H9 (cell line): ENCODE measurements at regions not wholly inside any gene's neighbourhood (a gene's known extent, or its start where the extent isn't known, plus 50 kb on each side); places are given as distances from the start of the nearest gene placed in this dataset.

Source experiments
- DNase-seq: peaks from one replicate; pipeline ENCODE4 v3.0.0-alpha.2; 2017
- H2AFZ ChIP-seq: one replicate; pipeline ENCODE4 v1.6.1; 2013; ENCODE audit warnings: mild to moderate bottlenecking, low read length, control low read depth, moderate library complexity
- H2AK5ac ChIP-seq: 2 replicates; pipeline ENCODE4 v1.6.1; 2013; ENCODE audit warnings: low read length, control low read depth, mixed read lengths; ENCODE audit not compliant: insufficient read length
- H2BK120ac ChIP-seq: one replicate; pipeline ENCODE4 v1.6.1; 2013; ENCODE audit warnings: low read depth, mild to moderate bottlenecking, low read length, control low read depth, inconsistent platforms; ENCODE audit not compliant: poor library complexity, severe bottlenecking
- H2BK12ac ChIP-seq: 2 replicates; pipeline ENCODE4 v1.6.1; 2013; ENCODE audit warnings: low read length, control low read depth, mixed read lengths, low read depth; ENCODE audit not compliant: insufficient read length
- H2BK15ac ChIP-seq: 2 replicates; pipeline ENCODE4 v1.6.1; 2013; ENCODE audit warnings: low read depth, low read length, control low read depth
- H2BK20ac ChIP-seq: one replicate; pipeline ENCODE4 v1.6.1; 2013; ENCODE audit warnings: low read depth, mild to moderate bottlenecking, low read length, control low read depth, inconsistent platforms; ENCODE audit not compliant: poor library complexity, severe bottlenecking
- H2BK5ac ChIP-seq: 2 replicates; pipeline ENCODE4 v1.6.1; 2013; ENCODE audit warnings: low read length, control low read depth, mixed read lengths; ENCODE audit not compliant: insufficient read length
- H3K14ac ChIP-seq: 2 replicates; pipeline ENCODE4 v1.6.1; 2013; ENCODE audit warnings: low read length, control low read depth; ENCODE audit not compliant: insufficient read depth
- H3K18ac ChIP-seq: 2 replicates; pipeline ENCODE4 v1.6.1; 2013; ENCODE audit warnings: low read depth, mild to moderate bottlenecking, mixed read lengths, low read length, control low read depth; ENCODE audit not compliant: insufficient read length
- H3K23ac ChIP-seq: 2 replicates; pipeline ENCODE4 v1.6.1; 2013; ENCODE audit warnings: low read length, control low read depth, mixed read lengths, low read depth; ENCODE audit not compliant: insufficient read length
- H3K23me2 ChIP-seq: 2 replicates; pipeline ENCODE4 v1.6.1; 2013; ENCODE audit warnings: low read depth, mild to moderate bottlenecking, mixed read lengths, low read length, control low read depth; ENCODE audit not compliant: insufficient read length, poor library complexity, severe bottlenecking
- H3K27ac ChIP-seq: 2 replicates; pipeline ENCODE4 v1.5.1; 2013; ENCODE audit warnings: low read length, control low read depth, mixed read lengths, low read depth; ENCODE audit not compliant: insufficient read length
- H3K27me3 ChIP-seq: 2 replicates; pipeline ENCODE4 v1.6.1; 2013; ENCODE audit warnings: low read length, control low read depth, inconsistent platforms; ENCODE audit not compliant: insufficient read depth
- H3K4ac ChIP-seq: 2 replicates; pipeline ENCODE4 v1.6.1; 2013; ENCODE audit warnings: low read depth, mild to moderate bottlenecking, control low read depth, inconsistent platforms, low read length, moderate library complexity
- H3K4me1 ChIP-seq: 2 replicates; pipeline ENCODE4 v1.6.1; 2013; ENCODE audit warnings: low read length, control low read depth, inconsistent platforms; ENCODE audit not compliant: insufficient read depth
- H3K4me2 ChIP-seq: 2 replicates; pipeline ENCODE4 v1.6.1; 2013; ENCODE audit warnings: low read length, control low read depth, mixed read lengths; ENCODE audit not compliant: insufficient read length, insufficient read depth
- H3K56ac ChIP-seq: 2 replicates; pipeline ENCODE4 v1.6.1; 2013; ENCODE audit warnings: low read depth, mild to moderate bottlenecking, mixed read lengths, low read length, control low read depth; ENCODE audit not compliant: insufficient read length
- H3K79me1 ChIP-seq: 2 replicates; pipeline ENCODE4 v1.6.1; 2013; ENCODE audit warnings: low read depth, mild to moderate bottlenecking, moderate library complexity, low read length, control low read depth, inconsistent platforms; ENCODE audit not compliant: insufficient read depth, poor library complexity, severe bottlenecking
- H3K79me2 ChIP-seq: 2 replicates; pipeline ENCODE4 v1.6.1; 2013; ENCODE audit warnings: low read length, control low read depth, inconsistent platforms; ENCODE audit not compliant: insufficient read depth
- H3K9ac ChIP-seq: 2 replicates; pipeline ENCODE4 v1.6.1; 2013; ENCODE audit warnings: low read length, control low read depth, mixed read lengths; ENCODE audit not compliant: insufficient read length; ENCODE audit errors: extremely low read depth
- H3K9me3 ChIP-seq: one replicate; pipeline ENCODE4 v1.6.1; 2013; ENCODE audit warnings: low read depth, low read length, inconsistent platforms; ENCODE audit not compliant: control insufficient read depth
- H3T11ph ChIP-seq: one replicate; pipeline ENCODE4 v1.6.1; 2013; ENCODE audit warnings: mild to moderate bottlenecking, low read length, control low read depth, inconsistent platforms
- H4K20me1 ChIP-seq: one replicate; pipeline ENCODE4 v1.6.1; 2013; ENCODE audit not compliant: control insufficient read depth, insufficient read length, insufficient read depth
- H4K5ac ChIP-seq: 2 replicates; pipeline ENCODE4 v1.6.1; 2013; ENCODE audit warnings: low read depth, mild to moderate bottlenecking, mixed read lengths, low read length, control low read depth; ENCODE audit not compliant: insufficient read length
- H4K8ac ChIP-seq: replicated peaks from 2 replicates; pipeline ENCODE4 v1.6.1; 2013; ENCODE audit warnings: low read length, control low read depth, mixed read lengths, low read depth; ENCODE audit not compliant: insufficient read length
- H4K91ac ChIP-seq: 2 replicates; pipeline ENCODE4 v1.6.1; 2013; ENCODE audit warnings: low read depth, mild to moderate bottlenecking, moderate library complexity, mixed read lengths, low read length, control low read depth; ENCODE audit not compliant: insufficient read length
- H3K27ac Mint-ChIP-seq, 3 experiments: 2 replicates in 2 of 3; 3 replicates in 1 of 3; pipeline ENCODE4 v1.8.0; 2020 to 2021; ENCODE audit warnings: mixed read lengths in 3 of 3, mild to moderate bottlenecking in 1 of 3, moderate library complexity in 1 of 3
- H3K27me3 Mint-ChIP-seq: 2 replicates; pipeline ENCODE4 v1.8.0; 2021; ENCODE audit warnings: low read depth, mild to moderate bottlenecking, moderate library complexity, mixed read lengths
- H3K36me3 Mint-ChIP-seq, 3 experiments: 2 replicates in 2 of 3; 3 replicates in 1 of 3; pipeline ENCODE4 v1.8.0; 2020 to 2021; ENCODE audit warnings: low read depth in 3 of 3, mixed read lengths in 3 of 3; ENCODE audit not compliant: insufficient read depth in 1 of 3
- H3K4me1 Mint-ChIP-seq, 2 experiments: 2 replicates each; pipeline ENCODE4 v1.8.0; 2020; ENCODE audit warnings: mixed read lengths in 2 of 2
- H3K4me3 Mint-ChIP-seq, 2 experiments: 2 replicates in 1 of 2; 3 replicates in 1 of 2; pipeline ENCODE4 v1.8.0; 2020 to 2021; ENCODE audit warnings: mild to moderate bottlenecking in 2 of 2, mixed read lengths in 2 of 2, moderate library complexity in 1 of 2
- H3K9me3 Mint-ChIP-seq, 2 experiments: 2 replicates in 1 of 2; 3 replicates in 1 of 2; pipeline ENCODE4 v1.8.0; 2020; ENCODE audit warnings: mild to moderate bottlenecking in 2 of 2, mixed read lengths in 2 of 2, moderate library complexity in 1 of 2
- CTCF ChIP-seq: fragments of 200-600 bp; sonication (generic); conservative IDR thresholded peaks from 3 replicates; pipeline ENCODE4 v1.8.0; 2021; ENCODE audit warnings: antibody characterized with exemption, mild to moderate bottlenecking
- WGBS: extraction: QIAGEN DNeasy Blood & Tissue Kit; methylation state at CpG from one replicate; pipeline ENCODE4 v1.1.7; 2013; ENCODE audit warnings: missing lambda C conversion rate, low lambda C conversion rate, mixed read lengths; ENCODE audit not compliant: insufficient read length; ENCODE audit errors: extremely low coverage; 5-methylcytosine and 5-hydroxymethylcytosine counted together

DNA sequence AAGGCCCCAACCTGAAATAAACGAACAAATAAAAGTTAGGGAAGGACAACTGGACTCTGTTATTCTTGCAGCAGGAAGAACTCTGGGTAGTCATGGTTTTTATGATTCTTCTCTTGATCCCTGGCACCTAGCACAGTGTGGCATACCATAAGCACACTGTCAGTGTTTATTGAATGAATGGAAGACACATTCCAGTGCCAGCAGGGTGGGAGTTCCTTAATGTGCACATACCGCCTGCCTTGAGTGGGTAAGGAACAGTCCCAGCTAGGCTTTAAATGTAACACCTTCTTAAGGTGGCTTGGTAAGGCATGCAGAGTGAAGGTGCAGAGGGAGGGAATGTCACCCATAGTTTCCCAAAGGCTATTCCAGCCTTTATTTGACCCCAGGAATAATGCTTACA lies 162.9 kb upstream of the CEP162 start:
- Histone ChIP-seq H3K27ac (no peak overlapping the region), H3K23me2 (no peaks in the 10 kb centered on the region), H2BK5ac (no peak overlapping the region), H3K9me3 (no peaks in the 10 kb centered on the region), H4K91ac (no peak overlapping the region), H3K9ac (no peak overlapping the region), H3K18ac (no peak overlapping the region), H2BK12ac (no peak overlapping the region), H3K4me2 (no peak overlapping the region), H4K20me1 (no peaks in the 10 kb centered on the region), H3K4ac (no peak overlapping the region), H4K8ac (no peak overlapping the region), H3K27me3 (no peaks in the 10 kb centered on the region), H2BK120ac (no peak overlapping the region), H2BK15ac (no peak overlapping the region), H3K14ac (no peak overlapping the region), H2AK5ac (no peak overlapping the region), H3T11ph (no peak overlapping the region), H3K23ac (no peak overlapping the region), H3K4me1 (no peaks in the 10 kb centered on the region), H3K56ac (no peak overlapping the region), H3K79me2 (no peaks in the 10 kb centered on the region), H2AFZ (no peak overlapping the region), H4K5ac (no peak overlapping the region), H2BK20ac (no peak overlapping the region), H3K79me1 (no peaks in the 10 kb centered on the region)
- peaks cover 6 to 9% of the 10 kb centered on the region in 2 experiments; a peak in 2 of 5 replicates for H3K9me3 Mint-ChIP-seq
- no peak for TF ChIP-seq CTCF
- no peak for DNase-seq
- no peaks in the 10 kb centered on the region; a peak in 1 of 4 replicates for H3K4me1 Mint-ChIP-seq
- no peak overlapping the region for H3K4me3 Mint-ChIP-seq
- H3K27ac Mint-ChIP-seq, result no peak overlapping the region
- no peaks in the 10 kb centered on the region; the same call in 1 of the 2 replicates for H3K27me3 Mint-ChIP-seq
- WGBS, result no CpG with 5 or more reads among the region's 2 CpGs
- H3K36me3 Mint-ChIP-seq, result no peaks in the 10 kb centered on the region; a peak in 1 of 7 replicates
